ENCODE measurements at regions not wholly inside any gene's neighbourhood (a gene's known extent, or its start where the extent isn't known, plus 50 kb on each side); places are given as distances from the start of the nearest gene placed in this dataset.

DNA sequence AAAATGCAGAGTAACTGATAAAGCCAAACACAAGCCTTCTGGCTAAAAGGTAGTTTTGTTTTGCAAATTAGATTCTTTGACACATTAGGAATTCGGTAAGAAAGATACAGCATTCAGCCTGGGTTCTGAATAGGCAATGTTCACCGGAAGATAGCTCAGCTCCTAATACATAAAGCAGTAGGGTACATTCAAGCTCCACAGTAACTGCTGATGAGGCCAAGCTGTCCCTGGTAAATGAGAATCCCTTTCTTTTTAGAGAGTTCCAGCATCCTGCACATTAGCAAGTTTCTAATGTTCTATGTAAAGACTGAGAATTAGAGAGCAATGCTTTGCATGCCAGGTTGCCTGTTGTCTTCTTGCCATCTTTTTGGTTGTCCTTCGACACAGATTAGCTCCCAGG, 316.3 kb upstream of the SLC14A2 start:
- H3K9me3 ChIP-seq (ENCODE audit: control insufficient read depth, insufficient read depth, low read depth, low read length), result no peaks in the 10 kb centered on the region
- ChIA-PET CTCF (interaction anchor here (1.0 kb wide), 1 partner anchor 23 kb away, joined by 4 read pairs; no protein-coding TSS in a partner anchor), POLR2A (no interaction called here)
- no peak overlapping the region for H3K4me3 ChIP-seq (ENCODE audit: low read depth, low read length)
- no peak for TF ChIP-seq ZNF610 (tag by site-specific recombination; IDR thresholded peaks at IDR 0.05; ENCODE audit: borderline replicate concordance)
- TF ChIP-seq, protein P1, sequence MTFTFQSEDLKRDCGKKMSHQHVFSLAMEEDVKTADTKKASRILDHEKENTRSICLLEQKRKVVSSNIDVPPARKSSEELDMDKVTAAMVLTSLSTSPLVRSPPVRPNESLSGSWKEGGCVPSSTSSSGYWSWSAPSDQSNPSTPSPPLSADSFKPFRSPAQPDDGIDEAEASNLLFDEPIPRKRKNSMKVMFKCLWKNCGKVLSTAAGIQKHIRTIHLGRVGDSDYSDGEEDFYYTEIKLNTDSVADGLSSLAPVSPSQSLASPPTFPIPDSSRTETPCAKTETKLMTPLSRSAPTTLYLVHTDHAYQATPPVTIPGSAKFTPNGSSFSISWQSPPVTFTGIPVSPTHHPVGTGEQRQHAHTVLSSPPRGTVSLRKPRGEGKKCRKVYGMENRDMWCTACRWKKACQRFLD (tag by site-specific recombination; IDR thresholded peaks at IDR 0.05), result no peak
- TF ChIP-seq, protein P2, sequence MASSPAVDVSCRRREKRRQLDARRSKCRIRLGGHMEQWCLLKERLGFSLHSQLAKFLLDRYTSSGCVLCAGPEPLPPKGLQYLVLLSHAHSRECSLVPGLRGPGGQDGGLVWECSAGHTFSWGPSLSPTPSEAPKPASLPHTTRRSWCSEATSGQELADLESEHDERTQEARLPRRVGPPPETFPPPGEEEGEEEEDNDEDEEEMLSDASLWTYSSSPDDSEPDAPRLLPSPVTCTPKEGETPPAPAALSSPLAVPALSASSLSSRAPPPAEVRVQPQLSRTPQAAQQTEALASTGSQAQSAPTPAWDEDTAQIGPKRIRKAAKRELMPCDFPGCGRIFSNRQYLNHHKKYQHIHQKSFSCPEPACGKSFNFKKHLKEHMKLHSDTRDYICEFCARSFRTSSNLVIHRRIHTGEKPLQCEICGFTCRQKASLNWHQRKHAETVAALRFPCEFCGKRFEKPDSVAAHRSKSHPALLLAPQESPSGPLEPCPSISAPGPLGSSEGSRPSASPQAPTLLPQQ (tag by site-specific recombination; IDR thresholded peaks at IDR 0.05), result no peak
- TF ChIP-seq, protein P3, sequence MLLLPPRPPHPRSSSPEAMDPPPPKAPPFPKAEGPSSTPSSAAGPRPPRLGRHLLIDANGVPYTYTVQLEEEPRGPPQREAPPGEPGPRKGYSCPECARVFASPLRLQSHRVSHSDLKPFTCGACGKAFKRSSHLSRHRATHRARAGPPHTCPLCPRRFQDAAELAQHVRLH (tag by site-specific recombination; IDR thresholded peaks at IDR 0.05), result no peak
- TF ChIP-seq, protein P4, sequence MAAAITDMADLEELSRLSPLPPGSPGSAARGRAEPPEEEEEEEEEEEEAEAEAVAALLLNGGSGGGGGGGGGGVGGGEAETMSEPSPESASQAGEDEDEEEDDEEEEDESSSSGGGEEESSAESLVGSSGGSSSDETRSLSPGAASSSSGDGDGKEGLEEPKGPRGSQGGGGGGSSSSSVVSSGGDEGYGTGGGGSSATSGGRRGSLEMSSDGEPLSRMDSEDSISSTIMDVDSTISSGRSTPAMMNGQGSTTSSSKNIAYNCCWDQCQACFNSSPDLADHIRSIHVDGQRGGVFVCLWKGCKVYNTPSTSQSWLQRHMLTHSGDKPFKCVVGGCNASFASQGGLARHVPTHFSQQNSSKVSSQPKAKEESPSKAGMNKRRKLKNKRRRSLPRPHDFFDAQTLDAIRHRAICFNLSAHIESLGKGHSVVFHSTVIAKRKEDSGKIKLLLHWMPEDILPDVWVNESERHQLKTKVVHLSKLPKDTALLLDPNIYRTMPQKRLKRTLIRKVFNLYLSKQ (tag by site-specific recombination; IDR thresholded peaks at IDR 0.05; ENCODE audit: borderline replicate concordance), result no peak
- no peak for TF ChIP-seq ZNF555 (tag by site-specific recombination; conservative IDR thresholded peaks at IDR 0.05)
- TF ChIP-seq ZNF112 (tag by site-specific recombination; IDR thresholded peaks at IDR 0.05), result no peak
- TF ChIP-seq ZSCAN30 (tag by site-specific recombination; IDR thresholded peaks at IDR 0.05), result no peak
- H3K36me3 ChIP-seq (ENCODE audit: control insufficient read depth in 2 of 2, insufficient read depth in 1 of 2, low read length in 2 of 2), result no peaks in the 10 kb centered on the region
- H3K27ac ChIP-seq (ENCODE audit: extremely low read depth, low read depth, low read length), result no peak overlapping the region
- H3K4me1 ChIP-seq (ENCODE audit: control insufficient read depth, insufficient read depth, low read length), result no peaks in the 10 kb centered on the region

DNA sequence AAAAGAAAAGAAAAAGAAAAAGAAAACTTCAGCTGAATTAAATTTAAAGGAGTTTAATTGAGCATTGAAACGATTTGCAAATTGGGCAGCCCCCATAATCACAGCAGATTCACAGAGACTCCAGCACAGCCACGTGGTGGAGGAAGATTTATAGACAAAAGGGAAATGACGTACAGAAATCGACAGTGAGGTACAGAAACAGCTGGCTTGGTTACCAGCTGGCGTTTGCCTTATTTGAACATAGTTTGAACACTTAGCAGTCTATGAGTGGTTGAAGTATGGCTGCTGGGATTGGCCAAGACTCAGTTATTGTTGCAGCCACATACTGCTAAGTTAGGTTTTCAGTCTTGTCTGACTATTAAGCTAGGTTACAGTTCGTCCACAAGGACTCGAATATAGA, 312.2 kb upstream of the SLC14A2 start:
- ChIA-PET CTCF (interaction anchor here (1.7 kb wide), 1 partner anchor 83 kb away, joined by 7 read pairs; no protein-coding TSS in a partner anchor), POLR2A (no interaction called here)

DNA sequence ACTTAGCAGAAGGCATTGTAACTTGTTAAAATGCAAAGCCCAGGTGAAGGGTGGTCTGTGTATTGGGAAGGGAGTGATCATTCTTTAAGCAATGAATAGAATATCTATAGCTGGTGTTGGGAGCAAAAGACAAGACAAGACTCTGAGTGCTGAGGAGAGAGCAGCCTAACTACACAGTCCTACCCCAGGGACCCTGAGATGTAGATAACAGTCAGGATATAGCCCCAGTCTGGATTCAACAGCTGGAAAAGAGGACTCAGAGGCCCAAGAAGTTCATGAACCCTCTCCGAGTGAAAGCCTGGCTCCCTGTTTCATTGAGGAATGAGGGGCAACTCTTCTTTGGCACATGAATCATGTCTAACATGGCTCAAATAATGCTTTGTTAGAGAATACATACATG, 310.7 kb upstream of the SLC14A2 start:
- Histone ChIP-seq H3K4me1 (ENCODE audit: control insufficient read depth, insufficient read depth, low read length) (no peaks in the 10 kb centered on the region), H3K9me3 (ENCODE audit: control insufficient read depth, insufficient read depth, low read depth, low read length) (no peaks in the 10 kb centered on the region), H3K27ac (ENCODE audit: extremely low read depth, low read depth, low read length) (no peak overlapping the region), H3K36me3 (ENCODE audit: control insufficient read depth in 2 of 2, insufficient read depth in 1 of 2, low read length in 2 of 2) (no peaks in the 10 kb centered on the region), H3K4me3 (ENCODE audit: low read depth, low read length) (no peak overlapping the region)
- TF ChIP-seq ZNF274 (IDR thresholded peaks at IDR 0.05; ENCODE audit: low read length) (no peak), ZNF274 (tag by site-specific recombination; IDR thresholded peaks at IDR 0.05; ENCODE audit: borderline replicate concordance) (no peak), KLF16 (tag by site-specific recombination; IDR thresholded peaks at IDR 0.05) (no peak), ZNF600 (tag by site-specific recombination; IDR thresholded peaks at IDR 0.05) (no peak), OSR2 (tag by site-specific recombination; IDR thresholded peaks at IDR 0.05) (no peak)
- TF ChIP-seq, protein P5, sequence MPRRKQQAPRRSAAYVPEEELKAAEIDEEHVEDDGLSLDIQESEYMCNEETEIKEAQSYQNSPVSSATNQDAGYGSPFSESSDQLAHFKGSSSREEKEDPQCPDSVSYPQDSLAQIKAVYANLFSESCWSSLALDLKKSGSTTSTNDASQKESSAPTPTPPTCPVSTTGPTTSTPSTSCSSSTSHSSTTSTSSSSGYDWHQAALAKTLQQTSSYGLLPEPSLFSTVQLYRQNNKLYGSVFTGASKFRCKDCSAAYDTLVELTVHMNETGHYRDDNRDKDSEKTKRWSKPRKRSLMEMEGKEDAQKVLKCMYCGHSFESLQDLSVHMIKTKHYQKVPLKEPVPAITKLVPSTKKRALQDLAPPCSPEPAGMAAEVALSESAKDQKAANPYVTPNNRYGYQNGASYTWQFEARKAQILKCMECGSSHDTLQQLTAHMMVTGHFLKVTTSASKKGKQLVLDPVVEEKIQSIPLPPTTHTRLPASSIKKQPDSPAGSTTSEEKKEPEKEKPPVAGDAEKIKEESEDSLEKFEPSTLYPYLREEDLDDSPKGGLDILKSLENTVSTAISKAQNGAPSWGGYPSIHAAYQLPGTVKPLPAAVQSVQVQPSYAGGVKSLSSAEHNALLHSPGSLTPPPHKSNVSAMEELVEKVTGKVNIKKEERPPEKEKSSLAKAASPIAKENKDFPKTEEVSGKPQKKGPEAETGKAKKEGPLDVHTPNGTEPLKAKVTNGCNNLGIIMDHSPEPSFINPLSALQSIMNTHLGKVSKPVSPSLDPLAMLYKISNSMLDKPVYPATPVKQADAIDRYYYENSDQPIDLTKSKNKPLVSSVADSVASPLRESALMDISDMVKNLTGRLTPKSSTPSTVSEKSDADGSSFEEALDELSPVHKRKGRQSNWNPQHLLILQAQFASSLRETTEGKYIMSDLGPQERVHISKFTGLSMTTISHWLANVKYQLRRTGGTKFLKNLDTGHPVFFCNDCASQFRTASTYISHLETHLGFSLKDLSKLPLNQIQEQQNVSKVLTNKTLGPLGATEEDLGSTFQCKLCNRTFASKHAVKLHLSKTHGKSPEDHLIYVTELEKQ (tag by site-specific recombination; IDR thresholded peaks at IDR 0.05; ENCODE audit: borderline replicate concordance), result no peak
- TF ChIP-seq, protein P6, sequence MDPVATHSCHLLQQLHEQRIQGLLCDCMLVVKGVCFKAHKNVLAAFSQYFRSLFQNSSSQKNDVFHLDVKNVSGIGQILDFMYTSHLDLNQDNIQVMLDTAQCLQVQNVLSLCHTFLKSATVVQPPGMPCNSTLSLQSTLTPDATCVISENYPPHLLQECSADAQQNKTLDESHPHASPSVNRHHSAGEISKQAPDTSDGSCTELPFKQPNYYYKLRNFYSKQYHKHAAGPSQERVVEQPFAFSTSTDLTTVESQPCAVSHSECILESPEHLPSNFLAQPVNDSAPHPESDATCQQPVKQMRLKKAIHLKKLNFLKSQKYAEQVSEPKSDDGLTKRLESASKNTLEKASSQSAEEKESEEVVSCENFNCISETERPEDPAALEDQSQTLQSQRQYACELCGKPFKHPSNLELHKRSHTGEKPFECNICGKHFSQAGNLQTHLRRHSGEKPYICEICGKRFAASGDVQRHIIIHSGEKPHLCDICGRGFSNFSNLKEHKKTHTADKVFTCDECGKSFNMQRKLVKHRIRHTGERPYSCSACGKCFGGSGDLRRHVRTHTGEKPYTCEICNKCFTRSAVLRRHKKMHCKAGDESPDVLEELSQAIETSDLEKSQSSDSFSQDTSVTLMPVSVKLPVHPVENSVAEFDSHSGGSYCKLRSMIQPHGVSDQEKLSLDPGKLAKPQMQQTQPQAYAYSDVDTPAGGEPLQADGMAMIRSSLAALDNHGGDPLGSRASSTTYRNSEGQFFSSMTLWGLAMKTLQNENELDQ (tag by site-specific recombination; IDR thresholded peaks at IDR 0.05; ENCODE audit: low read depth), result no peak
- TF ChIP-seq, protein P2 (tag by site-specific recombination; IDR thresholded peaks at IDR 0.05), result no peak
- POLR2A ChIA-PET, result no interaction called here
- CTCF ChIA-PET, result interaction anchor here (1.2 kb wide), 1 partner anchor 29 kb away, joined by 3 read pairs; no protein-coding TSS in a partner anchor

More for the DNA sequence above, 312.2 kb upstream of the SLC14A2 start:
- no peak overlapping the region for H3K27ac ChIP-seq (ENCODE audit: extremely low read depth, low read depth, low read length)
- H3K36me3 ChIP-seq (ENCODE audit: control insufficient read depth in 2 of 2, insufficient read depth in 1 of 2, low read length in 2 of 2), result no peaks in the 10 kb centered on the region
- no peaks in the 10 kb centered on the region for H3K4me1 ChIP-seq (ENCODE audit: control insufficient read depth, insufficient read depth, low read length)
- no peak overlapping the region for H3K4me3 ChIP-seq (ENCODE audit: low read depth, low read length)
- no peaks in the 10 kb centered on the region for H3K9me3 ChIP-seq (ENCODE audit: control insufficient read depth, insufficient read depth, low read depth, low read length)
- TF ChIP-seq, protein P2 (tag by site-specific recombination; IDR thresholded peaks at IDR 0.05), result no peak
- no peak for TF ChIP-seq GLIS1 (tag by site-specific recombination; IDR thresholded peaks at IDR 0.05)

All from HEK293 (cell line).